ENCODE measurements at regions not wholly inside any gene's neighbourhood (a gene's known extent, or its start where the extent isn't known, plus 50 kb on each side); places are given as distances from the start of the nearest gene placed in this dataset.

GRCh38 chr6:40713002-40713719 lies 126.0 kb upstream of the LRFN2 start:
- TF ChIP-seq, protein P1, sequence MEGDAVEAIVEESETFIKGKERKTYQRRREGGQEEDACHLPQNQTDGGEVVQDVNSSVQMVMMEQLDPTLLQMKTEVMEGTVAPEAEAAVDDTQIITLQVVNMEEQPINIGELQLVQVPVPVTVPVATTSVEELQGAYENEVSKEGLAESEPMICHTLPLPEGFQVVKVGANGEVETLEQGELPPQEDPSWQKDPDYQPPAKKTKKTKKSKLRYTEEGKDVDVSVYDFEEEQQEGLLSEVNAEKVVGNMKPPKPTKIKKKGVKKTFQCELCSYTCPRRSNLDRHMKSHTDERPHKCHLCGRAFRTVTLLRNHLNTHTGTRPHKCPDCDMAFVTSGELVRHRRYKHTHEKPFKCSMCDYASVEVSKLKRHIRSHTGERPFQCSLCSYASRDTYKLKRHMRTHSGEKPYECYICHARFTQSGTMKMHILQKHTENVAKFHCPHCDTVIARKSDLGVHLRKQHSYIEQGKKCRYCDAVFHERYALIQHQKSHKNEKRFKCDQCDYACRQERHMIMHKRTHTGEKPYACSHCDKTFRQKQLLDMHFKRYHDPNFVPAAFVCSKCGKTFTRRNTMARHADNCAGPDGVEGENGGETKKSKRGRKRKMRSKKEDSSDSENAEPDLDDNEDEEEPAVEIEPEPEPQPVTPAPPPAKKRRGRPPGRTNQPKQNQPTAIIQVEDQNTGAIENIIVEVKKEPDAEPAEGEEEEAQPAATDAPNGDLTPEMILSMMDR (IDR thresholded peaks at IDR 0.05; ENCODE audit: low read depth, low read length, poor library complexity, severe bottlenecking), result no peak
- no peak for TF ChIP-seq EZH2phosphoT487 (IDR thresholded peaks at IDR 0.05; ENCODE audit: borderline replicate concordance, low read length)

Measured in DOHH2 (cell line).